Fibroblast of the aortic adventitia (primary cell): ENCODE measurements at regions not wholly inside any gene's neighbourhood (a gene's known extent, or its start where the extent isn't known, plus 50 kb on each side); places are given as distances from the start of the nearest gene placed in this dataset.
"Not testable (repeated sequence)": the region's sequence is repeated elsewhere in the genome, so short reads cannot be mapped to it uniquely, and the experiment has no call there.

Experiments
- DNase-seq: peaks from one replicate; pipeline ENCODE4 v3.0.0-alpha.2; 2010; ENCODE audit warnings: low read depth
- H3K4me3 ChIP-seq: 2 replicates; pipeline ENCODE4 v1.5.1; 2011; ENCODE audit warnings: low read depth, mild to moderate bottlenecking, control low read depth, low read length, moderate library complexity
- CTCF ChIP-seq: IDR thresholded peaks from 2 replicates; pipeline ENCODE4 v1.5.1; 2011; ENCODE audit warnings: mild to moderate bottlenecking, low read length, control low read depth, inconsistent platforms; ENCODE audit not compliant: insufficient read depth

- no peak for TF ChIP-seq CTCF
- H3K4me3 ChIP-seq = no peak overlapping the region
- DNase-seq = no peak
Observed at GRCh38 chr16:26593700-26594099, 473.0 kb upstream of the C16orf82 start.

- DNase-seq = no peak
- TF ChIP-seq CTCF = no peak
- no peak overlapping the region for H3K4me3 ChIP-seq
Observed at GRCh38 chr16:26594666-26595065, 472.1 kb upstream of the C16orf82 start.

GRCh38 chr16:26595199-26595598 is 471.5 kb upstream of the C16orf82 start:
- no peak for TF ChIP-seq CTCF
- no peak overlapping the region for H3K4me3 ChIP-seq
- no peak for DNase-seq

GRCh38 chr16:26596033-26596432 is 470.7 kb upstream of the C16orf82 start:
- not testable (repeated sequence) for DNase-seq, H3K4me3 ChIP-seq

GRCh38 chr16:26598061-26598460 is 468.7 kb upstream of the C16orf82 start:
- H3K4me3 ChIP-seq = no peak overlapping the region
- DNase-seq = no peak
- TF ChIP-seq CTCF = no peak

GRCh38 chr16:26598998-26599784 is 467.5 kb upstream of the C16orf82 start:
- DNase-seq = no peak
- no peak for TF ChIP-seq CTCF
- no peak overlapping the region for H3K4me3 ChIP-seq

- no peak for TF ChIP-seq CTCF
- no peak for DNase-seq
- no peak overlapping the region for H3K4me3 ChIP-seq
Observed at GRCh38 chr16:26599785-26600104, 467.0 kb upstream of the C16orf82 start.
